GM10266 (cell line): ENCODE measurements at regions not wholly inside any gene's neighbourhood (a gene's known extent, or its start where the extent isn't known, plus 50 kb on each side); places are given as distances from the start of the nearest gene placed in this dataset.
"Not testable (repeated sequence)": the region's sequence is repeated elsewhere in the genome, so short reads cannot be mapped to it uniquely, and the experiment has no call there.

ENCODE experiments used
- DNase-seq: peaks from one replicate; pipeline ENCODE4 v3.0.0; 2012; ENCODE audit errors: extremely low spot score
- TF ChIP-seq, protein P1 (sequence below): IDR thresholded peaks from 2 replicates; pipeline ENCODE4 v1.5.1; 2012; ENCODE audit warnings: mild to moderate bottlenecking, low read depth; ENCODE audit not compliant: control insufficient read depth, insufficient read depth; ENCODE audit errors: missing control alignments

DNA sequence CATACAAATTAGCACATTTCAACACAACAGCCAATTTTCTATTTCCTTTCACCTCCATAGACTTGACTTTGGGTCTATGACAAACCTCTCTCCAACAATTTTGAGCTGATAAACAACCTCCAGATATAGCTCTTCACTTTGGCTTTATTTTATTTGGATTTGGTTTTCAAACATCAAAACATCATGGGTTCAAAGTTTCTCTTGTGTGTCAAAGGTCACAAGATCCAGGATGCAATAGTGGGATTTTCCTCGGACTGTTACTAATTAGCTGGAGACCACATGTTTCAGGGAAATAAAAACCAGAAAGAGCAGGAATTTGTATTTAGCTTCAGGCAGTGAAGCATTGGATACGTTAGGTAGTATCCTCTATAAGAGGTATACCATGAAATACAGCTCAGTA is 351.0 kb upstream of the SOX9 start:
- no peak for DNase-seq
- TF ChIP-seq, protein P1, sequence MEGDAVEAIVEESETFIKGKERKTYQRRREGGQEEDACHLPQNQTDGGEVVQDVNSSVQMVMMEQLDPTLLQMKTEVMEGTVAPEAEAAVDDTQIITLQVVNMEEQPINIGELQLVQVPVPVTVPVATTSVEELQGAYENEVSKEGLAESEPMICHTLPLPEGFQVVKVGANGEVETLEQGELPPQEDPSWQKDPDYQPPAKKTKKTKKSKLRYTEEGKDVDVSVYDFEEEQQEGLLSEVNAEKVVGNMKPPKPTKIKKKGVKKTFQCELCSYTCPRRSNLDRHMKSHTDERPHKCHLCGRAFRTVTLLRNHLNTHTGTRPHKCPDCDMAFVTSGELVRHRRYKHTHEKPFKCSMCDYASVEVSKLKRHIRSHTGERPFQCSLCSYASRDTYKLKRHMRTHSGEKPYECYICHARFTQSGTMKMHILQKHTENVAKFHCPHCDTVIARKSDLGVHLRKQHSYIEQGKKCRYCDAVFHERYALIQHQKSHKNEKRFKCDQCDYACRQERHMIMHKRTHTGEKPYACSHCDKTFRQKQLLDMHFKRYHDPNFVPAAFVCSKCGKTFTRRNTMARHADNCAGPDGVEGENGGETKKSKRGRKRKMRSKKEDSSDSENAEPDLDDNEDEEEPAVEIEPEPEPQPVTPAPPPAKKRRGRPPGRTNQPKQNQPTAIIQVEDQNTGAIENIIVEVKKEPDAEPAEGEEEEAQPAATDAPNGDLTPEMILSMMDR: no peak

DNA sequence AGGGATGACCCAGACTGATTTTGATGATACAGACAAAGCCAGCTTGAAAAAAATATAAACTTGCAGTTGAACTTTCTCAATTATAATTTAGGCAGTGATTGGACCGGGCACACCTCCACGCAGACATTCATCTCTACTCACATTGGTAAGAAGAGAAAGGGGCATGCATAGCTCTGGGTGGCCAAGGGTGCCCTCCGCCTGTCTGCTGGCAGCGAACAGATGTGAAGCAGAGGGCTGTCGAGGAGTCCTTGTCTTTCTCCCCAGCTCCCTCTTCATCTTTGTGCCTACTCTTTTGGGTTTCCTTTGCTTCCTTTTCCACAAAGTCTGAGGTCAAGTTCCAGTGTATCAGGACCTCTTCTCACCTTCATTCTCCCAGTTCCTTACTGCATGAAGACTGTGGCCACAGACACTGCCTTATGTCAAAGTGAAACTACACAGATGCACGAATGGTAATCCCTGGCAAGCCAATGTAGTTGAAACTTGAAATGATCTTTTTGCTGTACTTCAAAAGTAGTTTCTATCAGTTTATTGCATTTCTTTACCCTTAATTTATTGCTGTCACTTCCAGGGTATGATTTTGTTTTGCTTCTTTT is 343.7 kb upstream of the SOX9 start:
- TF ChIP-seq, protein P1: no peak
- DNase-seq: no peak

DNA sequence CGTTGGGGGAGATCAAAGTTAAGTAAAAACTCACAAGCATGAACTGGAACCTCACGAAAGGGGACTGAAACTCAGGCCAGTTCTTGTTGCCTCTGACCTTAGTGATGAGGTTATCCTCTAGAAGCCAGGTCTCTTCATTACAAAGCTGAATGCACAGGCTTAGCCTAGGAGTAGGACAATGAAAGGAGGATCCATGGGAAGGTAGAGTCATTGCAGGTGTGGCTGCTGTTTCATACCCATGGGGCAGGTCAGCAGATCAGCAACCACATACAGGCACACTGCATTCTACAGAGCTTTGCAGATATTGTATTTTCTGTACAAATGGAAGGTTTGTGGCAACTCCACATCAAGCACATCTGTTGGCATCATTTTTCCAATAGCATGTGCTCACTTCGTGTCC is 341.3 kb upstream of the SOX9 start:
- TF ChIP-seq, protein P1: no peak
- no peak for DNase-seq

DNA sequence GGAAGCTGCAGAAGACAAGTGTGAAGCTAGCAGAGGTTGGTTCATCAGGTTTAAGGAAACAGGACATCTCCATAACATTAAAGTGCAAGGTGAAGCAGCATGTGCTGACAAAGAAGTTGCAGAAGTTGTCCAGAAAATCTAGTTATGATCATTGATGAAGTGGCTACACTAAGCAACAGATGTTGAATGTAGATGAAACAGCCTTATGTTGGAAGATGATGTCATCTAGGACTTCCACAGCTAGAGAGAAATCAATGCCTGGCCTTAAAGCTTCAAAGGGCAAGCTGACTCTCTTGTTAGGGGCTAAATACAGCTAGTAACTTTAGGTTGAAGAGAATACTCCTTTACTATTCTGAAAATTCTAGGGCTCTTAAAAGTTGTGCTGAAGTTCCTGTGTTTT is 340.2 kb upstream of the SOX9 start:
- DNase-seq: no peak
- TF ChIP-seq, protein P1: no peak

DNA sequence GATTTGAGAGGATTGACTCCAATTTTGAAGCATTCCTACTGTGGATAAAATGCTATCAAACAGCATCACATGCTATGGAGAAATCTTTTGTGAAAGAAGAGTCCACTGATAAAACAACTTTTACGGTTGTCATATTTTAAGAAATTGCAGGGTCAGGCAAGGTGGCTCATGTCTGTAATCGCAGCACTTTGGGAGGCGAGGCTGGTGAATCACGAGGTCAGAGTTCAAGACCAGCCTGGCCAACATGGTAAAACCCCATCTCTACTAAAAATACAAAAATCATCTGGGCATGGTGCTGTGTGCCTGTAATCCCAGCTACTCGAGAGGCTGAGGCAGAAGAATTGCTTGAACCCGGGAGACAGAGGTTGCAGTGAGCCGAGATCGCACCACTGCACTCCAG is 338.8 kb upstream of the SOX9 start:
- DNase-seq: not testable (repeated sequence)

DNA sequence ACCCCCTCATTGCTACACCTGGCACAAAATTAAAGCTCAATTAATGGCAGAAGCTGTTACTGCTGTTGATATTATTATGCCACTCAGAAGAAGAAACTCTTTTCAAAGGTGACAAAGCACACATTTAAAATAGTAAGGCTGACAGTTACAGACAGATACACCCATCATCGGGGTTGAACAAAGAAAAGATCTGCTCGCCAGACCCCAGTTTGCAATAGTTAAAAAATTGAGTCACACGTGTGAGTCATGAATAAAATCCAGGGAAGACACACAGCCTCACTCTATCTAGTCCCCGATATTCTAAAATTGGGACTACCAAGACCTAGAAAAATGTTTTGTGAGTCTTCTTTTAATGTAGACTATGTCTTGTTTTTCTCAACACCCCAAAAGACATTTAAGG is 330.0 kb upstream of the SOX9 start:
- no peak for DNase-seq
- TF ChIP-seq, protein P1: no peak

DNA sequence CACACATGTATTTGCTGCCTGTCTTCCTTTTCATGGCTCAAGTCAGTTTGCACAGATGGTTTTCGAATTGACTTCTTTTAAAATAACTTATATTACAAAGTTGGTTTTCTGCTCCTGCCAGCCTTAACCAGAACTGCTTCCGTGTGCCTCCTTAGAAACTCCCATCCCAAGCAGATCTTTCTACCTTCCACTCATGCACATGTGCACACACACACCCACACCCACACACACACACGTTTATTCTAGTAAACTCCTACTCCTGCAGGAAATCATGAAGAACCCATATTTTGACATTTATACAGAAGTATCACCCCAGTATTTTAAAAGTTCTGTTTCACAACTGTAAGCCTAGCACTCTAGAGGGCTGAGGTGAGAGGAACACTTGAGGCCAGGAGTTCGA is 329.5 kb upstream of the SOX9 start:
- no peak for DNase-seq
- TF ChIP-seq, protein P1: no peak

DNA sequence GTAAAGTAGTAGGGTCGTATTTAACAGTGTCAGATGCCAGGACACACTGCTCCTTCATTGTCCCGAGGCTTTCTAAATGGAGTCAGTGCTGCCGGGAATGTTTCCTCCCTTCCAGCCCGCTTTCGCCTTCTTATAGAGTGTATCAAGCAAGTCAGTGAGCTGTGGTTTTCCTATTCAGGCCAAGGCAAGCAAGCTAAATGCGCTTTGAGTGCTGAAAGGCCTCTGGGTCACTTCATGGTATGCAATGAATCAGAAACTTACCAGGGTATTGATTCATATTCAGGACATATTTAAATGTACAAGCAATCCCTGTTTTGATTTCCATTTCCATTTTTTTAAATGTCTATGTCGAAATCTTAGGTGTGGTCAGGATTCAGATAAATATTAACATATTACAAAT is 327.9 kb upstream of the SOX9 start:
- TF ChIP-seq, protein P1: no peak
- DNase-seq: no peak
